PC-9 (cell line): ENCODE measurements at regions not wholly inside any gene's neighbourhood (a gene's known extent, or its start where the extent isn't known, plus 50 kb on each side); places are given as distances from the start of the nearest gene placed in this dataset.

Source experiments
- BruUV-seq: library from RNA; stranded (reverse); fragments of 400-500 nt; replicated peaks from 2 replicates; lab custom pipeline; 2021; lab: Mats Ljungman, UMichigan
- CTCF ChIA-PET: fragments of 300-600 bp; sonication (Branson Sonifier 250); formaldehyde crosslinking; loops from one replicate; lab custom pipeline; 2022; ENCODE audit warnings: antibody characterized with exemption; lab: Charles Lee
- POLR2A ChIA-PET: fragments of 300-600 bp; sonication (Branson Sonifier 250); formaldehyde crosslinking; loops from one replicate; lab custom pipeline; 2022; ENCODE audit warnings: antibody characterized with exemption; ENCODE audit not compliant: unreplicated experiment; lab: Charles Lee
- DNase-seq, 2 experiments: peaks; one replicate each; pipeline versions ENCODE4 v3.0.0 to v3.0.0-alpha.2; 2015 to 2022; ENCODE audit warnings: mixed read lengths in 1 of 2
- H2AFZ ChIP-seq: fragments of 200-600 bp; sonication (generic); 2 replicates; pipeline ENCODE4 v1.8.1; 2017; ENCODE audit warnings: antibody characterized with exemption
- H3F3A ChIP-seq: fragments of 200-600 bp; sonication (generic); 2 replicates; pipeline ENCODE4 v1.8.1; 2017; ENCODE audit warnings: antibody characterized with exemption, mild to moderate bottlenecking, low read depth; ENCODE audit not compliant: insufficient read depth
- H3K27ac ChIP-seq: fragments of 200-600 bp; sonication (generic); 2 replicates; pipeline ENCODE4 v1.6.1; 2016; ENCODE audit warnings: mixed run types
- H3K27me3 ChIP-seq: fragments of 200-600 bp; sonication (generic); 2 replicates; pipeline ENCODE4 v1.6.1; 2016; ENCODE audit warnings: low read depth, mixed run types; ENCODE audit not compliant: insufficient read depth
- H3K36me3 ChIP-seq: fragments of 200-600 bp; sonication (generic); 2 replicates; pipeline ENCODE4 v1.6.1; 2016; ENCODE audit warnings: low read depth, mixed run types
- H3K4me1 ChIP-seq: fragments of 200-600 bp; sonication (generic); replicated peaks from 2 replicates; pipeline ENCODE4 v1.6.1; 2016; ENCODE audit warnings: mixed run types; ENCODE audit not compliant: insufficient read depth
- H3K4me2 ChIP-seq: fragments of 200-600 bp; sonication (generic); 2 replicates; pipeline ENCODE4 v1.6.1; 2017; ENCODE audit warnings: mixed run types
- H3K4me3 ChIP-seq: fragments of 200-600 bp; sonication (generic); 2 replicates; pipeline ENCODE4 v1.6.1; 2016; ENCODE audit warnings: mixed run types
- H3K79me2 ChIP-seq: fragments of 200-600 bp; sonication (generic); 2 replicates; pipeline ENCODE4 v1.6.1; 2017; ENCODE audit warnings: low read depth, mixed run types
- H3K9me2 ChIP-seq: fragments of 200-600 bp; sonication (generic); 2 replicates; pipeline ENCODE4 v1.8.1; 2017; ENCODE audit warnings: mild to moderate bottlenecking; ENCODE audit not compliant: insufficient read depth
- H3K9me3 ChIP-seq: fragments of 200-600 bp; sonication (generic); 2 replicates; pipeline ENCODE4 v1.8.1; 2016; ENCODE audit warnings: low read depth; ENCODE audit not compliant: insufficient read depth
- H4K20me1 ChIP-seq: fragments of 200-600 bp; sonication (generic); 2 replicates; pipeline ENCODE4 v1.8.1; 2017; ENCODE audit not compliant: insufficient read depth
- CTCF ChIP-seq: fragments of 200-600 bp; sonication (generic); conservative IDR thresholded peaks from 2 replicates; pipeline ENCODE4 v1.6.1; 2017; ENCODE audit warnings: mixed run types, antibody characterized with exemption, mild to moderate bottlenecking, moderate library complexity
- EZH2 ChIP-seq: fragments of 200-600 bp; sonication (generic); IDR thresholded peaks from 2 replicates; pipeline ENCODE4 v1.8.0; 2017; ENCODE audit warnings: antibody characterized with exemption, low read depth
- intact Hi-C: fragments of 100-400 bp; cut with micrococcal nuclease; formaldehyde crosslinking; loops from one replicate; pipeline ENCODE4 v1.10.0; 2022; ENCODE audit not compliant: unreplicated experiment

DNA sequence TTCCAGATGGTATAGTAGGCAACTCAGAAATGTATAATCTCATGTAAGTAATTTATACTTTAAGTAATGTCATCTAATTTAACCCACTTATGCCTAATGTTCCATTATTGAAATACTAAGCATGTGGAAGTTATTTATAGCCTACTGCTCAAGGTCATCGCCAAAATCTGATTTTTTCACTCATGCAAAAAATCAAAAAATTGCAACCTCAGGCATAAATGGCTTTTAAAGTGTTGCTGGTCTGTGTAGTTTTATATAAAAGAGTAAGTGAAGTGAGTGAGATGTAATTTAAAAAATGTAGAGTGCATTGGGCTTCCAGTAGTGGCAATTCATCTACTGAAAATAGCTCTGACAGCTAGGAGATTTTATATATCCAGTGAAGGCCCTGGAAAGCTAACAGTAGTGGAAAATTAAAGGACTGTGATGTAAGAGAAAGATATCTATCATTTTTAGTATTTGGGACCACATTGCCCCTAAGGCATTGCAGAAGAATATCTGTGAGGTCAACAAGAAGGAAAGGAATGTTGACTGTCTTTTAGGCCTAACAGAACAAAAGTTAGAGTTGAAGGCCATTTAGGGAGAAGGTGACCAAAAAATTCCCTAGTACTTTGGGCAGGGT, 624.5 kb upstream of the CHORDC1 start:
- Histone ChIP-seq H3K9me3 (no peaks in the 10 kb centered on the region; the same call in 1 of the 2 replicates), H4K20me1 (no peaks in the 10 kb centered on the region), H3K4me1 (no peaks in the 10 kb centered on the region; the same call in 1 of the 2 replicates), H3K27me3 (no peaks in the 10 kb centered on the region), H2AFZ (no peak overlapping the region), H3K4me3 (no peak overlapping the region), H3K9me2 (no peaks in the 10 kb centered on the region), H3K79me2 (no peaks in the 10 kb centered on the region), H3F3A (0 out of 2 replicates have a peak, but pooled peaks cover 5% of the 10 kb centered on the region), H3K4me2 (no peak overlapping the region), H3K27ac (no peak overlapping the region), H3K36me3 (no peaks in the 10 kb centered on the region)
- intact Hi-C loops: no loop called here
- TF ChIP-seq CTCF (no peak), EZH2 (no peak)
- DNase-seq: no peak
- BruUV-seq: no TSS peak
- ChIA-PET POLR2A (no interaction called here), CTCF (no interaction called here)

DNA sequence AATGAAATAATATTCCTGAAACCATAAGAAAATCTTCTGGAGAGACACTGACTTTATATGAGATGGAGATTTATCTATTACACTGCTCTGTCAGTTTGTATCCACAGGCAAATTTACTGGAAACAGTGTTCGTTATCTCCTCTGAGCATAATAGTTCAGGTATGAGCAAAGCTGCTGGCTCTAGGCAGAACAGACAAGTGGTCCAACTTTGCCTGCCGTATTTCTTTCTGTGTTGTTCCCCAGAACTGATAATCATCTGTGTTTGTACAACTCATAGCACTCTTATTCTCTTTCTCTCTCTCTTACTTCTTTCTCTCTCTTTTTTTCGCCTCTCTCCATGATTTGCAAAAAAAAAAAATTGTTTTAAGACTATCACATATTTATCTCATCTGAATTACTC, 623.8 kb upstream of the CHORDC1 start:
- H3K9me2 ChIP-seq: no peaks in the 10 kb centered on the region
- DNase-seq: no peak
- H3K4me2 ChIP-seq: no peak overlapping the region
- no peaks in the 10 kb centered on the region; the same call in 1 of the 2 replicates for H3K9me3 ChIP-seq
- no peaks in the 10 kb centered on the region for H3K79me2 ChIP-seq
- H2AFZ ChIP-seq: peak overlapping the region; percentile 67
- H3K27me3 ChIP-seq: no peaks in the 10 kb centered on the region
- H3K27ac ChIP-seq: no peak overlapping the region
- TF ChIP-seq EZH2: no peak
- TF ChIP-seq CTCF: no peak
- POLR2A ChIA-PET: no interaction called here
- no peaks in the 10 kb centered on the region for H3K36me3 ChIP-seq
- no TSS peak for BruUV-seq
- intact Hi-C loops: no loop called here
- CTCF ChIA-PET: no interaction called here
- no peaks in the 10 kb centered on the region; the same call in 1 of the 2 replicates for H3K4me1 ChIP-seq
- H3F3A ChIP-seq: 0 out of 2 replicates have a peak, but pooled peaks cover 5% of the 10 kb centered on the region
- H4K20me1 ChIP-seq: no peaks in the 10 kb centered on the region
- H3K4me3 ChIP-seq: no peak overlapping the region

GRCh38 chr11:90845799-90846198, 623.0 kb upstream of the CHORDC1 start:
- H3K27ac ChIP-seq: no peak overlapping the region
- no peak overlapping the region for H3K4me3 ChIP-seq
- no peak for DNase-seq
- no peaks in the 10 kb centered on the region for H4K20me1 ChIP-seq
- intact Hi-C loops: no loop called here
- TF ChIP-seq CTCF (no peak), EZH2 (no peak)
- no peaks in the 10 kb centered on the region; the same call in 1 of the 2 replicates for H3K9me3 ChIP-seq
- H3K36me3 ChIP-seq: no peaks in the 10 kb centered on the region
- POLR2A ChIA-PET: no interaction called here
- H2AFZ ChIP-seq: no peak overlapping the region
- no peak overlapping the region for H3K4me2 ChIP-seq
- BruUV-seq: no TSS peak
- CTCF ChIA-PET: no interaction called here
- 0 out of 2 replicates have a peak, but pooled peaks cover 5% of the 10 kb centered on the region for H3F3A ChIP-seq
- H3K79me2 ChIP-seq: no peaks in the 10 kb centered on the region
- H3K27me3 ChIP-seq: no peaks in the 10 kb centered on the region
- no peaks in the 10 kb centered on the region for H3K9me2 ChIP-seq
- H3K4me1 ChIP-seq: peaks cover under 1% of the 10 kb centered on the region; the same call in 1 of the 2 replicates
